H1 (cell line): ENCODE measurements at regions not wholly inside any gene's neighbourhood (a gene's known extent, or its start where the extent isn't known, plus 50 kb on each side); places are given as distances from the start of the nearest gene placed in this dataset.

ENCODE experiments used
- CBX5 ChIP-seq: fragments of 300-800, 300-1000 bp; sonication (generic); IDR thresholded peaks from 2 replicates; pipeline ENCODE4 v1.7.1; 2016; ENCODE audit warnings: antibody characterized with exemption, low read length, low read depth
- CREB1 ChIP-seq: IDR thresholded peaks from 2 replicates; pipeline ENCODE4 v1.6.1; 2012; ENCODE audit warnings: inconsistent platforms
- CTCF ChIP-seq, 3 experiments: IDR thresholded peaks; 1 replicate in 2 of 3; 2 replicates in 1 of 3; pipeline versions ENCODE4 v1.5.1 to v1.6.1; 2011; ENCODE audit warnings: low read length in 3 of 3, mild to moderate bottlenecking in 3 of 3, inconsistent platforms in 2 of 3, low read depth in 1 of 3, moderate library complexity in 1 of 3; ENCODE audit not compliant: insufficient read depth in 1 of 3; ENCODE audit errors: control extremely low read depth in 1 of 3
- MAFK ChIP-seq: IDR thresholded peaks from 2 replicates; pipeline ENCODE4 v1.6.1; 2012; ENCODE audit warnings: low read depth, mild to moderate bottlenecking, improper control_type of control experiment, low read length
- RFX5 ChIP-seq: IDR thresholded peaks from 2 replicates; pipeline ENCODE4 v1.6.1; 2011; ENCODE audit warnings: low read depth, low read length, improper control_type of control experiment, borderline replicate concordance
- RXRA ChIP-seq: IDR thresholded peaks from 2 replicates; pipeline ENCODE4 v1.6.1; 2011; ENCODE audit warnings: low read depth, mild to moderate bottlenecking, low read length, moderate library complexity; ENCODE audit not compliant: insufficient read depth
- TAF7 ChIP-seq: optimal IDR thresholded peaks from 2 replicates; pipeline ENCODE3; 2011; ENCODE audit warnings: low read depth, mild to moderate bottlenecking, inconsistent platforms, low read length, moderate library complexity, borderline replicate concordance
- TCF12 ChIP-seq: IDR thresholded peaks from 2 replicates; pipeline ENCODE4 v1.6.1; 2011; ENCODE audit warnings: low read depth, mild to moderate bottlenecking, low read length

DNA sequence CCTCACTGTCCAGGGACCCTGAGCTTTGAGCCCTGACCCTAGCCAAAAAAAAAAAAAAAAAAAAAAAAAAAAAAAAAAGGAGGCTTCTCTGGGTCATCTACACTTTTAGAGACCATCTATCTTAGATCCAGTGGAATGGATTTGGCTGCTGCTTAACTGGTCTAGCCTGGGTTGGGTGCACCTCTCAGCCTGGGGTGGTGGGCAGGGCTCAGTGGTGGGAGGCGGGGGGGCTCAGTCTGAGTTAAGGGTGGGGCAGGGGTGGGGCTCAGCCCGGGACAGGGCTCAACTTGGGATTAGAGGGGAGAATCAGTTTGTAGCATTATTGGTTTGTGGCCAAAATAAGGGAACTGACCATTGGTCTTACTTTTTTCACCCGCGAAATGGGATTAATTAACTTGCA, 139.2 kb downstream of the TPRA1 start:
- TF ChIP-seq CREB1 (no peak), TAF7 (no peak), CTCF (IDR thresholded peaks at IDR 0.05; ENCODE audit: control extremely low read depth in 1 of 3, insufficient read depth in 1 of 3, low read depth in 1 of 3, low read length in 3 of 3) (no peak), RFX5 (no peak), TCF12 (no peak), CBX5 (no peak), RXRA (no peak), MAFK (no peak)
